Gastrocnemius medialis (tissue), 4 donors: ENCODE measurements at regions not wholly inside any gene's neighbourhood (a gene's known extent, or its start where the extent isn't known, plus 50 kb on each side); places are given as distances from the start of the nearest gene placed in this dataset.

Experiments
- ATAC-seq, 2 donors: fragments of 150-250 bp; one replicate each; pipeline ENCODE4 v1.9.1; 2016
- DNase-seq, 2 donors: peaks; one replicate each; pipeline ENCODE4 v3.0.0-alpha.2; 2019
- H3K27ac ChIP-seq, 4 donors: fragments of 200-600 bp; sonication (generic); 1 replicate in 1 of 4; 2 replicates in 3 of 4; pipeline ENCODE4 v1.5.1; 2016 to 2018; ENCODE audit warnings: mild to moderate bottlenecking in 2 of 4, moderate library complexity in 1 of 4
- H3K27me3 ChIP-seq, 3 donors: fragments of 200-600 bp; sonication (generic) in 2 of 3; 1 replicate in 1 of 3; 2 replicates in 2 of 3; pipeline versions ENCODE4 v1.5.1 to v1.6.0; 2016 to 2019; ENCODE audit warnings: mild to moderate bottlenecking in 1 of 3, moderate library complexity in 1 of 3
- H3K36me3 ChIP-seq, 2 donors: fragments of 200-600 bp; sonication (generic) in 1 of 2; one replicate each; pipeline ENCODE4 v1.5.1; 2017 to 2018
- H3K4me1 ChIP-seq, 2 donors: fragments of 200-600 bp; sonication (generic) in 1 of 2; one replicate each; pipeline ENCODE4 v1.5.1; 2016 to 2017; ENCODE audit warnings: mild to moderate bottlenecking in 2 of 2
- H3K4me3 ChIP-seq, 4 donors: fragments of 200-600 bp; sonication (generic) in 3 of 4; 1 replicate in 1 of 4; 2 replicates in 3 of 4; pipeline ENCODE4 v1.5.1; 2016 to 2019; ENCODE audit warnings: mild to moderate bottlenecking in 2 of 4
- H3K9me3 ChIP-seq, 3 donors: fragments of 200-600 bp; sonication (generic) in 2 of 3; 1 replicate in 1 of 3; 2 replicates in 2 of 3; pipeline ENCODE4 v1.5.1; 2016 to 2019
- POLR2A ChIP-seq, 2 donors: fragments of 450-650 bp; IDR thresholded peaks; one replicate each; pipeline ENCODE4 v1.6.1; 2017; ENCODE audit warnings: antibody characterized with exemption in 2 of 2, mild to moderate bottlenecking in 2 of 2, moderate library complexity in 2 of 2
- in situ Hi-C, 4 donors: fragments of 200-750 bp; cut with MboI; loops; one replicate each; pipeline versions ENCODE4 v1.15.0 to v1.8.0; 2017; ENCODE audit warnings: low sequenced_read_pairs in 4 of 4
- intact Hi-C: fragments of 100-400 bp; cut with DNase I; formaldehyde crosslinking; loops from one replicate; pipeline ENCODE4 v1.15.1; 2023; ENCODE audit warnings: low total_unique reads
- TF ChIP-seq, protein P1 (sequence below), 5 experiments: fragments of 450-650 bp in 3 of 5; fragments of 200-600 bp in 2 of 5; sonication (generic) in 2 of 5; IDR thresholded peaks in 4 of 5; conservative IDR thresholded peaks in 1 of 5; 1 replicate in 4 of 5; 2 replicates in 1 of 5; pipeline ENCODE4 v1.5.1; 2016 to 2019; ENCODE audit warnings: antibody characterized with exemption in 5 of 5, mild to moderate bottlenecking in 3 of 5, moderate library complexity in 3 of 5

DNA sequence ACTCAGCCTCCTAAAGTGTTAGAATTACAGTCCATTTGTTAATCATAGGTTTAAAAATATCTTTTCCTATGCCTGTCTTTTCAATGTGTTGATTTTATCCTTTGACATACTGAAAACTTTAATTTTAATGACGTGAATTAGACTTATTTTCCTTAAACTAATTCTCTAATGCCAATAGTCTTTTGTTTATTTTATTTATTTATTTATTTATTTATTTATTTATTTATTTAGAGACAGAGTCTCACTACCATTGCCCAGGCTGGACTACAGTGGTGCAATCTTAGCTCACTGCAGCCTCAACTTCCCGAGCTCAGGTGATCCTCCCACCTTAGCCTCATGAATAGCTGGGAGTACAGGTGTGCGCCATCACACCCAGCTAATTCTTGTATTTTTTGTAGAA lies 694.5 kb downstream of the TRHDE start:
- Histone ChIP-seq H3K27me3 (no peaks in the 10 kb centered on the region), H3K4me3 (no peak overlapping the region), H3K36me3 (no peaks in the 10 kb centered on the region), H3K9me3 (no peaks in the 10 kb centered on the region), H3K27ac (no peak overlapping the region), H3K4me1 (no peaks in the 10 kb centered on the region)
- in situ Hi-C loops = no loop called here
- no peak for TF ChIP-seq POLR2A (IDR thresholded peaks at IDR 0.05)
- TF ChIP-seq, protein P1, sequence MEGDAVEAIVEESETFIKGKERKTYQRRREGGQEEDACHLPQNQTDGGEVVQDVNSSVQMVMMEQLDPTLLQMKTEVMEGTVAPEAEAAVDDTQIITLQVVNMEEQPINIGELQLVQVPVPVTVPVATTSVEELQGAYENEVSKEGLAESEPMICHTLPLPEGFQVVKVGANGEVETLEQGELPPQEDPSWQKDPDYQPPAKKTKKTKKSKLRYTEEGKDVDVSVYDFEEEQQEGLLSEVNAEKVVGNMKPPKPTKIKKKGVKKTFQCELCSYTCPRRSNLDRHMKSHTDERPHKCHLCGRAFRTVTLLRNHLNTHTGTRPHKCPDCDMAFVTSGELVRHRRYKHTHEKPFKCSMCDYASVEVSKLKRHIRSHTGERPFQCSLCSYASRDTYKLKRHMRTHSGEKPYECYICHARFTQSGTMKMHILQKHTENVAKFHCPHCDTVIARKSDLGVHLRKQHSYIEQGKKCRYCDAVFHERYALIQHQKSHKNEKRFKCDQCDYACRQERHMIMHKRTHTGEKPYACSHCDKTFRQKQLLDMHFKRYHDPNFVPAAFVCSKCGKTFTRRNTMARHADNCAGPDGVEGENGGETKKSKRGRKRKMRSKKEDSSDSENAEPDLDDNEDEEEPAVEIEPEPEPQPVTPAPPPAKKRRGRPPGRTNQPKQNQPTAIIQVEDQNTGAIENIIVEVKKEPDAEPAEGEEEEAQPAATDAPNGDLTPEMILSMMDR (IDR thresholded peaks at IDR 0.05 in 4 of 5, conservative IDR thresholded peaks at IDR 0.05 in 1 of 5) = no peak
- DNase-seq (no peak), ATAC-seq (no peak)
- intact Hi-C loops = no loop called here

DNA sequence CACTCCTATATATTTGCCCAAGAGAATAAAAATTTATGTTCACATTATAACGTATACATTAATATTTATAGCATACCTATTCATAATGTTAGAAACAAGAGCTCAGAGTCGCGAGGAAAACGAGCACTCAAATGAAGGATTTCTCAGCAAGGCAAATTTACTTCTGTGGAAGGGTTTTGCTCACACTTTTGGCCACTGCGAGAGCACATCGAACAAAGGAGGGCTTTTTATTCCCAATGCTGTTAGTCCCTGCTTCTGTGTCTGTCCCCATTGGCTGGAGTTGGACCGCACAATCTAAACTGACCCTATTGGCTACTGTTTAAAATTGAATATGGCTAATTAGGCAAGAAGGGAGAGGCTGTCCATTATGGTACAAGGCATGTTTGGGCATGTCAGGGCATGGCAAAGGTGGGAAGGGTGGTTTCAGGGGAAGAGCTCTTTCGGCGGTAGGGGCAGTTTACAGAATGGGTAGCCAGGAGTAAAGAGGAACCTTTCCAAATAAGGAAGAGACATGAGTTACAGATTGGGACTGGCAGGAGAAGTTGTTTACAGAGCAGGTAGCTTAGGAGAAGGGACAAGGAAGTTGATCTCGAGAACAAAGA lies 702.9 kb downstream of the TRHDE start:
- H3K9me3 ChIP-seq = no peaks in the 10 kb centered on the region
- DNase-seq (no peak), ATAC-seq (no peak)
- intact Hi-C loops (no loop called here), in situ Hi-C loops (no loop called here)
- H3K4me1 ChIP-seq = no peaks in the 10 kb centered on the region
- no peaks in the 10 kb centered on the region for H3K36me3 ChIP-seq
- H3K27me3 ChIP-seq = no peaks in the 10 kb centered on the region
- no peak overlapping the region for H3K27ac ChIP-seq
- TF ChIP-seq POLR2A (IDR thresholded peaks at IDR 0.05) = no peak
- TF ChIP-seq, protein P1 (IDR thresholded peaks at IDR 0.05 in 4 of 5, conservative IDR thresholded peaks at IDR 0.05 in 1 of 5) = no peak
- H3K4me3 ChIP-seq = no peak overlapping the region

DNA sequence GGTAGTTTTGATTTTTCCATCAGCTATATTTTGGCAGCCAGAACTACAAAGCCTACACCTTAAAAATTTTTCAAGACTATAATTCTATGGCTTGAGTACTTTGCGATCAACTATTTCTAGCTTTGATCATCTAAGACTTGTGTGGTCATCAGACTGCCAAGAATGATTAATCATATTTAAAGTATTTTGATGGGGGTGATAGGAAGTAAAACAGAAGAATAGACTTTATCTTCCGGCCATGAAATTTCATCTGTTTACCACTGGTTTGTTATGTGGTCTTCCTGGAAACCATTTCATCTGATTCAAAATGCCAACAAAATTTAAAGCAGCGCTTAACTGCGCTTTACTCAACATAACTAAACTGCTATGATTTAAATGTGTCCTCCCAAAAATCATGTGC lies 706.8 kb downstream of the TRHDE start:
- intact Hi-C loops = no loop called here
- Histone ChIP-seq H3K36me3 (no peaks in the 10 kb centered on the region), H3K27me3 (no peaks in the 10 kb centered on the region), H3K4me1 (no peaks in the 10 kb centered on the region), H3K4me3 (no peak overlapping the region), H3K9me3 (no peaks in the 10 kb centered on the region), H3K27ac (no peak overlapping the region)
- TF ChIP-seq, protein P1 (IDR thresholded peaks at IDR 0.05 in 4 of 5, conservative IDR thresholded peaks at IDR 0.05 in 1 of 5) = no peak
- TF ChIP-seq POLR2A (IDR thresholded peaks at IDR 0.05) = no peak
- ATAC-seq (no peak), DNase-seq (no peak)
- in situ Hi-C loops = no loop called here

DNA sequence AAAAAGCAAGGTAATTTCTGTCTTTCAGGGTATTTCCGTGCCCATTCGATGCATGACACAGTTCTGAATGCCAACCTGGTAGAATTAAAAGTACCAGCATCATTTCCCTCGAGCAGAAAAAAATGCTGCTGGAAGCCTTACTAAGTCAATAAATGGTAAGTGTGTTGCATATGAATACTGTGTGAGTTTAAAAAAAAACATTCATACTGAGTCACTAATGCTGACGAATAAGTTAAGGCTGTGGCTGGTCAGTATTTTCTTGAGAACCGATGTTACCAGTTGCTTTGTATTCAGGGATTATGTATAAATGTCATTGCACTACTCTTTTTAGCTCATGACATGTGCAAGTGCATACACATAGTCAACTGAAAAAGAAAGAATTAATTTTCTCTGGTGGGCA lies 710.2 kb downstream of the TRHDE start:
- Histone ChIP-seq H3K36me3 (no peaks in the 10 kb centered on the region), H3K4me3 (no peak overlapping the region), H3K9me3 (no peaks in the 10 kb centered on the region), H3K27me3 (no peaks in the 10 kb centered on the region), H3K27ac (no peak overlapping the region), H3K4me1 (no peaks in the 10 kb centered on the region)
- DNase-seq = no peak
- no peak for ATAC-seq
- intact Hi-C loops (no loop called here), in situ Hi-C loops (no loop called here)
- TF ChIP-seq, protein P1 (IDR thresholded peaks at IDR 0.05 in 4 of 5, conservative IDR thresholded peaks at IDR 0.05 in 1 of 5) = no peak
- no peak for TF ChIP-seq POLR2A (IDR thresholded peaks at IDR 0.05)

DNA sequence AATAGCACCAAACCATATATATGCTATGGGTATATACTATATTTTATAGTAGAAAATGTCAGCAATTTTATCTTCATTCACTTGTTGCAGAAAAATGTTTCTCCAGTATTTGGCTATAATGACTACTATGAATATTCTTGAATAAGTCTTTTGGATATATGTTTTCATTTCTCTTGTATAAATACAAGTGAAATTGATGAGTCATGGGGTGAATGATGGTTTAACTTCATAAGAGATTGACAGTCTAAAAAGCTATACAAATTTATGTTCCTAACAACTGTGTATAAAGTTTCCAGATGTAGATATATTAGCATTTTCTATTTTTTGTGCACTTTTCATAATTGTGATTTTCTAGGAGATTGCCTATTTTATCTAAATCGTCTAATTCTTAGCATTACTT lies 714.8 kb downstream of the TRHDE start:
- in situ Hi-C loops = no loop called here

More for the DNA sequence above, 714.8 kb downstream of the TRHDE start:
- TF ChIP-seq POLR2A (IDR thresholded peaks at IDR 0.05) = no peak
- TF ChIP-seq, protein P1 (IDR thresholded peaks at IDR 0.05 in 4 of 5, conservative IDR thresholded peaks at IDR 0.05 in 1 of 5) = no peak
- ATAC-seq = no peak
- H3K27ac ChIP-seq = no peak overlapping the region
- no peaks in the 10 kb centered on the region for H3K27me3 ChIP-seq
- H3K36me3 ChIP-seq = no peaks in the 10 kb centered on the region
- H3K4me3 ChIP-seq = no peak overlapping the region
- H3K9me3 ChIP-seq = no peaks in the 10 kb centered on the region
- H3K4me1 ChIP-seq = no peaks in the 10 kb centered on the region
- DNase-seq = no peak
- intact Hi-C loops = no loop called here
